B cell (primary cell): ENCODE measurements at regions not wholly inside any gene's neighbourhood (a gene's known extent, or its start where the extent isn't known, plus 50 kb on each side); places are given as distances from the start of the nearest gene placed in this dataset.

Experiments used
- ATAC-seq: fragments of 200-7000 bp; cut with Tn5 transposase; one replicate; pipeline ENCODE4 v1.10.0; 2021; ENCODE audit warnings: low read depth, mild to moderate bottlenecking, moderate number of reproducible peaks, moderate library complexity
- CTCF ChIA-PET: fragments of 350-600 bp; sonication (Branson Sonifier 250); formaldehyde crosslinking; loops from one replicate; lab custom pipeline; 2021; ENCODE audit warnings: antibody characterized with exemption, inconsistent platforms; lab: Charles Lee
- POLR2A ChIA-PET: fragments of 350-600 bp; sonication (Branson Sonifier 250); formaldehyde crosslinking; loops from one replicate; lab custom pipeline; 2021; ENCODE audit warnings: antibody characterized with exemption; lab: Charles Lee
- DNase-seq: peaks from one replicate; pipeline ENCODE4 v3.0.0; 2013
- H2AFZ ChIP-seq: 2 replicates; pipeline ENCODE4 v1.6.1; 2012; ENCODE audit warnings: mild to moderate bottlenecking, low read depth, low read length; ENCODE audit not compliant: insufficient read depth, poor library complexity, severe bottlenecking
- H3K27ac ChIP-seq, 2 donors: 1 replicate in 1 of 2; 2 replicates in 1 of 2; pipeline ENCODE4 v1.5.1; 2012 to 2013; ENCODE audit warnings: low read length in 2 of 2, mild to moderate bottlenecking in 2 of 2, moderate library complexity in 1 of 2
- H3K27me3 ChIP-seq, 4 experiments: fragments of 200-600 bp in 1 of 4; sonication (generic) in 1 of 4; replicated peaks in 1 of 4; 1 replicate in 2 of 4; 2 replicates in 2 of 4; pipeline versions ENCODE4 v1.6.1 to v1.7.0; 2013 to 2016; ENCODE audit warnings: low read length in 3 of 4, mild to moderate bottlenecking in 2 of 4, mixed read lengths in 1 of 4, moderate library complexity in 1 of 4; ENCODE audit not compliant: insufficient read depth in 4 of 4, control insufficient read depth in 3 of 4; ENCODE audit errors: control extremely low read depth in 1 of 4
- H3K36me3 ChIP-seq, 2 experiments: replicated peaks in 1 of 2; 1 replicate in 1 of 2; 2 replicates in 1 of 2; pipeline versions ENCODE4 v1.6.1 to v1.7.1; 2013; ENCODE audit warnings: low read length in 1 of 2; ENCODE audit not compliant: insufficient read depth in 2 of 2, control insufficient read depth in 1 of 2; ENCODE audit errors: control extremely low read depth in 1 of 2, extremely low read depth in 1 of 2
- H3K4me1 ChIP-seq, 2 donors: fragments of 200-600 bp in 1 of 2; sonication (generic) in 1 of 2; 1 replicate in 1 of 2; 2 replicates in 1 of 2; pipeline versions ENCODE4 v1.5.1 to v1.6.1; 2013 to 2017; ENCODE audit warnings: low read length in 2 of 2; ENCODE audit not compliant: control insufficient read depth in 2 of 2, insufficient read depth in 2 of 2
- H3K4me2 ChIP-seq: replicated peaks from 2 replicates; pipeline ENCODE3; 2012; ENCODE audit warnings: mild to moderate bottlenecking, low read depth, low read length; ENCODE audit not compliant: poor library complexity, severe bottlenecking
- H3K4me3 ChIP-seq, 5 experiments: fragments of 200-600 bp in 1 of 5; sonication (generic) in 1 of 5; 1 replicate in 3 of 5; 2 replicates in 2 of 5; pipeline versions ENCODE4 v1.5.1 to v1.7.0; 2011 to 2016; ENCODE audit warnings: low read length in 4 of 5, mild to moderate bottlenecking in 4 of 5, low read depth in 2 of 5, control low read depth in 1 of 5, moderate library complexity in 1 of 5; ENCODE audit not compliant: insufficient read depth in 1 of 5; ENCODE audit errors: control extremely low read depth in 1 of 5, extremely low read depth in 1 of 5
- H3K79me2 ChIP-seq: fragments of 200-600 bp; sonication (generic); one replicate; pipeline ENCODE4 v1.6.0; 2016; ENCODE audit warnings: low read length; ENCODE audit not compliant: control insufficient read depth, insufficient read depth
- H3K9ac ChIP-seq: fragments of 200-600 bp; sonication (generic); 2 replicates; pipeline ENCODE4 v1.6.1; 2017; ENCODE audit warnings: mild to moderate bottlenecking, low read length, moderate library complexity
- H3K9me3 ChIP-seq, 3 donors: one replicate each; pipeline versions ENCODE4 v1.6.1 to v1.7.1; 2013; ENCODE audit warnings: low read length in 2 of 3; ENCODE audit not compliant: control insufficient read depth in 2 of 3, insufficient read depth in 1 of 3; ENCODE audit errors: control extremely low read depth in 1 of 3
- H4K20me1 ChIP-seq: 2 replicates; pipeline ENCODE4 v1.6.0; 2012; ENCODE audit warnings: mild to moderate bottlenecking, low read length; ENCODE audit not compliant: insufficient read depth, control insufficient read depth, poor library complexity, severe bottlenecking
- H3K27ac Mint-ChIP-seq: one replicate; pipeline ENCODE4 v1.8.0; 2021; ENCODE audit warnings: mixed read lengths
- H3K27me3 Mint-ChIP-seq: one replicate; pipeline ENCODE4 v1.8.0; 2021; ENCODE audit warnings: mixed read lengths
- H3K4me1 Mint-ChIP-seq: one replicate; pipeline ENCODE4 v1.8.0; 2021; ENCODE audit warnings: mixed read lengths
- H3K4me3 Mint-ChIP-seq: one replicate; pipeline ENCODE4 v1.8.0; 2021; ENCODE audit warnings: mixed read lengths
- H3K9me3 Mint-ChIP-seq: one replicate; pipeline ENCODE4 v1.8.0; 2022; ENCODE audit warnings: mixed read lengths; ENCODE audit not compliant: insufficient read depth
- CTCF ChIP-seq: fragments of 200-600 bp; IDR thresholded peaks from one replicate; pipeline ENCODE4 v1.8.0; 2022; ENCODE audit warnings: antibody characterized with exemption, mild to moderate bottlenecking
- EZH2 ChIP-seq: IDR thresholded peaks from 2 replicates; pipeline ENCODE4 v1.6.1; 2012; ENCODE audit warnings: borderline replicate concordance, low read depth, mild to moderate bottlenecking, moderate library complexity, low read length; ENCODE audit not compliant: insufficient read depth, poor library complexity, severe bottlenecking
- WGBS: methylation state at CpG from one replicate; pipeline ENCODE4 v1.1.5; 2013; ENCODE audit warnings: missing lambda C conversion rate; ENCODE audit not compliant: insufficient coverage; 5-methylcytosine and 5-hydroxymethylcytosine counted together
- intact Hi-C: fragments of 100-400 bp; cut with micrococcal nuclease; formaldehyde crosslinking; loops from one replicate; pipeline ENCODE4 v1.10.0; 2022

DNA sequence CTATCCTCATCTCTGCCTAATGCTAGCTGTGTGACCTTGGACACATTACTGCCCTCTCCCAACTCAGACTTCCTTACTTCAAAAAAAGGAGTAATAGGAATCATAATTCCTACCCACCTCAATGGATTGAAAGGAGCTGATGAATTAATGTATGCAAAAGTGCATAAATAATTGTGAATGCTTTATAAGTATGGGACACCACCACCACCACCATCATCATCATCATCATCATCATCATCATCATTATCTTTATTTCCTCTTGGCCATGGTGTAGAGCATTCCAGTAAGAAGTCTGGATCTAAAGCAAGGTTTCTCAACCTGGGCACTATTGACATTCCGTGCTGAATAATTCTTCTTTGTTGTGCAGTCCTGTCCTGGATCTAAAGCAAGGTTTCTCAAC lies 282.5 kb downstream of the MEX3B start:
- peaks cover 6% of the 10 kb centered on the region for H3K27me3 Mint-ChIP-seq
- H3K9me3 ChIP-seq = no peaks in the 10 kb centered on the region
- no peak overlapping the region for H3K4me2 ChIP-seq
- TF ChIP-seq EZH2 = no peak
- TF ChIP-seq CTCF = no peak
- H3K27ac ChIP-seq = no peak overlapping the region
- intact Hi-C loops = no loop called here
- POLR2A ChIA-PET = no interaction called here
- no peak overlapping the region for H3K4me3 Mint-ChIP-seq
- no peak for ATAC-seq
- H3K4me3 ChIP-seq = no peak overlapping the region
- H2AFZ ChIP-seq = no peak overlapping the region
- H3K4me1 Mint-ChIP-seq = no peaks in the 10 kb centered on the region
- CTCF ChIA-PET = no interaction called here
- 86% methylated on average over 1 of the region's 1 CpG for WGBS
- H3K79me2 ChIP-seq = no peaks in the 10 kb centered on the region
- DNase-seq = no peak
- H3K27me3 ChIP-seq = no peaks in the 10 kb centered on the region
- H3K27ac Mint-ChIP-seq = no peak overlapping the region
- no peak overlapping the region for H3K9ac ChIP-seq
- no peaks in the 10 kb centered on the region for H4K20me1 ChIP-seq
- H3K9me3 Mint-ChIP-seq = no peaks in the 10 kb centered on the region
- no peaks in the 10 kb centered on the region for H3K4me1 ChIP-seq
- H3K36me3 ChIP-seq = no peaks in the 10 kb centered on the region

DNA sequence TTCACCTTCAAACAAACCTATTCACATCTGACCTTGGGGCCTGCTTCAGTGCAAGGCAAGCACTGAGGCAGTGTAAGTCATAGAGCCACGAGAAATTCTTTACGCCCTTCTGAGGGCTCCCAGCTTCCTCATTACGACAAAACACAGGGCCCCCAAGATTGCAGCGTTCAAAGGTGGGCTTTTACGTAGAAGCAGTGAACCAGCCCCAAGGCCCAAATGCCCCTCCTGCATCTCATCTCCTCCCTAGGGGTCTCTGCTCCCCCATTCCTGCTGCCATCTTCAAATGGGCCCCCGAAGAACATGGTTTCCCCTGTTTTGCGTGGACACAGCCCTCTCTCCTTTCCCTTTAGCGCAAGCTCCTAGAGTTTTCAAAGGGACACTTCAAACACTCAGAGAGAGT lies 285.1 kb downstream of the MEX3B start:
- Mint-ChIP-seq H3K4me1 (no peaks in the 10 kb centered on the region), H3K27me3 (peaks cover 3% of the 10 kb centered on the region), H3K4me3 (no peak overlapping the region), H3K27ac (no peak overlapping the region), H3K9me3 (no peaks in the 10 kb centered on the region)
- no peak overlapping the region for H3K27ac ChIP-seq
- POLR2A ChIA-PET = no interaction called here
- intact Hi-C loops = no loop called here
- H3K4me1 ChIP-seq = no peaks in the 10 kb centered on the region
- H3K9me3 ChIP-seq = no peaks in the 10 kb centered on the region
- H4K20me1 ChIP-seq = no peaks in the 10 kb centered on the region
- H3K79me2 ChIP-seq = no peaks in the 10 kb centered on the region
- WGBS = 96% methylated on average over 7 of the region's 8 CpGs
- no peaks in the 10 kb centered on the region for H3K36me3 ChIP-seq
- no peak overlapping the region for H3K4me3 ChIP-seq
- H2AFZ ChIP-seq = no peak overlapping the region
- ATAC-seq = no peak
- CTCF ChIA-PET = no interaction called here
- no peak overlapping the region for H3K4me2 ChIP-seq
- no peak for DNase-seq
- no peak for TF ChIP-seq CTCF
- TF ChIP-seq EZH2 = no peak
- H3K9ac ChIP-seq = no peak overlapping the region
- H3K27me3 ChIP-seq = no peaks in the 10 kb centered on the region
